GM23338 (cell line): ENCODE measurements at regions not wholly inside any gene's neighbourhood (a gene's known extent, or its start where the extent isn't known, plus 50 kb on each side); places are given as distances from the start of the nearest gene placed in this dataset.

Source experiments
- ATAC-seq: fragments of 200-7000 bp; cut with Tn5 transposase; 3 replicates; pipeline ENCODE4 v1.9.1; 2020
- DNase-seq: peaks from one replicate; pipeline ENCODE4 v3.0.0-alpha.2; 2015; ENCODE audit warnings: low spot score
- H2AFZ ChIP-seq: fragments of 200-600 bp; sonication (generic); 2 replicates; pipeline ENCODE4 v1.8.0; 2016; ENCODE audit warnings: antibody characterized with exemption, mild to moderate bottlenecking, moderate library complexity
- H3F3A ChIP-seq: fragments of 200-600 bp; sonication (generic); replicated peaks from 2 replicates; pipeline ENCODE4 v1.8.0; 2017; ENCODE audit warnings: antibody characterized with exemption, mixed run types, low read depth
- H3K27ac ChIP-seq: fragments of 200-600 bp; sonication (generic); 2 replicates; pipeline ENCODE4 v1.6.1; 2016; ENCODE audit warnings: low read depth
- H3K27me3 ChIP-seq: fragments of 200-600 bp; sonication (generic); 2 replicates; pipeline ENCODE4 v1.8.0; 2016; ENCODE audit warnings: mild to moderate bottlenecking, mixed run types, moderate library complexity; ENCODE audit not compliant: insufficient read depth
- H3K36me3 ChIP-seq: fragments of 200-600 bp; sonication (generic); 2 replicates; pipeline ENCODE4 v1.8.0; 2016; ENCODE audit warnings: mild to moderate bottlenecking; ENCODE audit not compliant: insufficient read depth
- H3K4me1 ChIP-seq: fragments of 200-600 bp; sonication (generic); 2 replicates; pipeline ENCODE4 v1.8.0; 2016; ENCODE audit warnings: mild to moderate bottlenecking, moderate library complexity; ENCODE audit not compliant: insufficient read depth
- H3K4me2 ChIP-seq: fragments of 200-600 bp; sonication (generic); 2 replicates; pipeline ENCODE4 v1.7.1; 2017; ENCODE audit warnings: mixed run types
- H3K4me3 ChIP-seq: fragments of 200-600 bp; sonication (generic); 2 replicates; pipeline ENCODE4 v1.6.1; 2016; ENCODE audit warnings: mixed run types
- H3K79me2 ChIP-seq: fragments of 200-600 bp; sonication (generic); replicated peaks from 2 replicates; pipeline ENCODE4 v1.8.0; 2017; ENCODE audit warnings: mild to moderate bottlenecking; ENCODE audit not compliant: insufficient read depth
- H3K9me2 ChIP-seq: fragments of 200-600 bp; sonication (generic); 2 replicates; pipeline ENCODE4 v1.8.0; 2017; ENCODE audit not compliant: insufficient read depth
- H4K20me1 ChIP-seq: fragments of 200-600 bp; sonication (generic); replicated peaks from 2 replicates; pipeline ENCODE4 v1.8.0; 2017; ENCODE audit warnings: mild to moderate bottlenecking; ENCODE audit not compliant: insufficient read depth
- H3K27ac Mint-ChIP-seq: 2 replicates; pipeline ENCODE4 v1.8.0; 2020; ENCODE audit warnings: inconsistent platforms, mild to moderate bottlenecking, moderate library complexity, mixed read lengths
- H3K27me3 Mint-ChIP-seq: 3 replicates; pipeline ENCODE4 v1.8.0; 2022; ENCODE audit warnings: low read depth, mild to moderate bottlenecking, moderate library complexity, mixed read lengths, inconsistent platforms; ENCODE audit not compliant: insufficient read depth, poor library complexity
- H3K36me3 Mint-ChIP-seq: 3 replicates; pipeline ENCODE4 v1.8.0; 2021; ENCODE audit warnings: low read depth, mild to moderate bottlenecking, inconsistent platforms, moderate library complexity, mixed read lengths
- H3K4me1 Mint-ChIP-seq: 3 replicates; pipeline ENCODE4 v1.8.0; 2020; ENCODE audit warnings: mild to moderate bottlenecking, inconsistent platforms, mixed read lengths
- H3K4me3 Mint-ChIP-seq: 3 replicates; pipeline ENCODE4 v1.8.0; 2021; ENCODE audit warnings: moderate library complexity, mild to moderate bottlenecking, inconsistent platforms, mixed read lengths
- H3K9me3 Mint-ChIP-seq: 3 replicates; pipeline ENCODE4 v1.8.0; 2020; ENCODE audit warnings: moderate library complexity, mild to moderate bottlenecking, inconsistent platforms, mixed read lengths
- EZH2 ChIP-seq: fragments of 200-600 bp; sonication (generic); IDR thresholded peaks from one replicate; pipeline ENCODE4 v1.8.0; 2017; ENCODE audit warnings: antibody characterized with exemption, mild to moderate bottlenecking, low read depth; ENCODE audit not compliant: unreplicated experiment
- EZH2phosphoT487 ChIP-seq: fragments of 200-600 bp; sonication (generic); IDR thresholded peaks from one replicate; pipeline ENCODE4 v1.8.1; 2018; ENCODE audit warnings: antibody characterized with exemption; ENCODE audit not compliant: unreplicated experiment
- STAT1 ChIP-seq: IDR thresholded peaks from one replicate; pipeline ENCODE4 v1.6.1; 2016; ENCODE audit warnings: antibody characterized with exemption; ENCODE audit not compliant: unreplicated experiment
- ZNF114 ChIP-seq: fragments of 250-450 bp; sonication (Bioruptor Pico); IDR thresholded peaks from 2 replicates; pipeline ENCODE4 v1.5.0; 2020; ENCODE audit warnings: mild to moderate bottlenecking, moderate library complexity
- ZNF331 ChIP-seq: fragments of 250-450 bp; sonication (Bioruptor Pico); IDR thresholded peaks from 2 replicates; pipeline ENCODE4 v1.5.0; 2020; ENCODE audit warnings: low read depth, mild to moderate bottlenecking, moderate library complexity
- TF ChIP-seq, protein P1 (sequence below): fragments of 250-450 bp; sonication (Bioruptor Pico); IDR thresholded peaks from 2 replicates; pipeline ENCODE4 v1.5.0; 2020; ENCODE audit warnings: mild to moderate bottlenecking, moderate library complexity
- TF ChIP-seq, protein P2 (sequence below): IDR thresholded peaks from one replicate; pipeline ENCODE4 v1.6.1; 2018; ENCODE audit warnings: antibody characterized with exemption; ENCODE audit not compliant: unreplicated experiment
- TF ChIP-seq, protein P3 (sequence below), 2 experiments: fragments of 200-600 bp in 1 of 2; sonication (generic) in 1 of 2; conservative IDR thresholded peaks; 2 replicates each; pipeline versions ENCODE4 v1.5.1 to v1.6.1; 2016 to 2017; ENCODE audit warnings: antibody characterized with exemption in 2 of 2, low read depth in 2 of 2, mild to moderate bottlenecking in 2 of 2, moderate library complexity in 1 of 2
- TF ChIP-seq, protein P4 (sequence below): IDR thresholded peaks from 2 replicates; pipeline ENCODE4 v1.6.1; 2016; ENCODE audit warnings: antibody characterized with exemption

DNA sequence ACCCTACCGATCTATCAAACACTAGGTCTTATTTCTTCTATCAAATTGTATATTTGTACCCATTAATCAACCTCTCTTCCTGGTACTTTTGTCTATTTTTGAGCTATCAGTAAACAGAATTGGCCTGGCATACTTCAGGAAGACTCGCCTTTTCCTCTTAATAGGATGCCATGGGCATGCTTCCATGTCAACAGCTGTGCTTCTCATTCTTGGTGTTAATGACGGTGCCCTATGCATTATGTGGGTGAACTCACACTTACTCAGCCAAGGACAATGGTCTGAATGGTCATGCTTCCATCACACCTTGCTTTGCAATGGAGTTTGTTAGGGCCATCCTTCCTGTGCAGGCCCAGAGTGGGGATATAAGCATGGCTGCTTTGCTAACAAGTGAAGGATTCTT lies 521.8 kb downstream of the MIAT start (continued):
- TF ChIP-seq, protein P1, sequence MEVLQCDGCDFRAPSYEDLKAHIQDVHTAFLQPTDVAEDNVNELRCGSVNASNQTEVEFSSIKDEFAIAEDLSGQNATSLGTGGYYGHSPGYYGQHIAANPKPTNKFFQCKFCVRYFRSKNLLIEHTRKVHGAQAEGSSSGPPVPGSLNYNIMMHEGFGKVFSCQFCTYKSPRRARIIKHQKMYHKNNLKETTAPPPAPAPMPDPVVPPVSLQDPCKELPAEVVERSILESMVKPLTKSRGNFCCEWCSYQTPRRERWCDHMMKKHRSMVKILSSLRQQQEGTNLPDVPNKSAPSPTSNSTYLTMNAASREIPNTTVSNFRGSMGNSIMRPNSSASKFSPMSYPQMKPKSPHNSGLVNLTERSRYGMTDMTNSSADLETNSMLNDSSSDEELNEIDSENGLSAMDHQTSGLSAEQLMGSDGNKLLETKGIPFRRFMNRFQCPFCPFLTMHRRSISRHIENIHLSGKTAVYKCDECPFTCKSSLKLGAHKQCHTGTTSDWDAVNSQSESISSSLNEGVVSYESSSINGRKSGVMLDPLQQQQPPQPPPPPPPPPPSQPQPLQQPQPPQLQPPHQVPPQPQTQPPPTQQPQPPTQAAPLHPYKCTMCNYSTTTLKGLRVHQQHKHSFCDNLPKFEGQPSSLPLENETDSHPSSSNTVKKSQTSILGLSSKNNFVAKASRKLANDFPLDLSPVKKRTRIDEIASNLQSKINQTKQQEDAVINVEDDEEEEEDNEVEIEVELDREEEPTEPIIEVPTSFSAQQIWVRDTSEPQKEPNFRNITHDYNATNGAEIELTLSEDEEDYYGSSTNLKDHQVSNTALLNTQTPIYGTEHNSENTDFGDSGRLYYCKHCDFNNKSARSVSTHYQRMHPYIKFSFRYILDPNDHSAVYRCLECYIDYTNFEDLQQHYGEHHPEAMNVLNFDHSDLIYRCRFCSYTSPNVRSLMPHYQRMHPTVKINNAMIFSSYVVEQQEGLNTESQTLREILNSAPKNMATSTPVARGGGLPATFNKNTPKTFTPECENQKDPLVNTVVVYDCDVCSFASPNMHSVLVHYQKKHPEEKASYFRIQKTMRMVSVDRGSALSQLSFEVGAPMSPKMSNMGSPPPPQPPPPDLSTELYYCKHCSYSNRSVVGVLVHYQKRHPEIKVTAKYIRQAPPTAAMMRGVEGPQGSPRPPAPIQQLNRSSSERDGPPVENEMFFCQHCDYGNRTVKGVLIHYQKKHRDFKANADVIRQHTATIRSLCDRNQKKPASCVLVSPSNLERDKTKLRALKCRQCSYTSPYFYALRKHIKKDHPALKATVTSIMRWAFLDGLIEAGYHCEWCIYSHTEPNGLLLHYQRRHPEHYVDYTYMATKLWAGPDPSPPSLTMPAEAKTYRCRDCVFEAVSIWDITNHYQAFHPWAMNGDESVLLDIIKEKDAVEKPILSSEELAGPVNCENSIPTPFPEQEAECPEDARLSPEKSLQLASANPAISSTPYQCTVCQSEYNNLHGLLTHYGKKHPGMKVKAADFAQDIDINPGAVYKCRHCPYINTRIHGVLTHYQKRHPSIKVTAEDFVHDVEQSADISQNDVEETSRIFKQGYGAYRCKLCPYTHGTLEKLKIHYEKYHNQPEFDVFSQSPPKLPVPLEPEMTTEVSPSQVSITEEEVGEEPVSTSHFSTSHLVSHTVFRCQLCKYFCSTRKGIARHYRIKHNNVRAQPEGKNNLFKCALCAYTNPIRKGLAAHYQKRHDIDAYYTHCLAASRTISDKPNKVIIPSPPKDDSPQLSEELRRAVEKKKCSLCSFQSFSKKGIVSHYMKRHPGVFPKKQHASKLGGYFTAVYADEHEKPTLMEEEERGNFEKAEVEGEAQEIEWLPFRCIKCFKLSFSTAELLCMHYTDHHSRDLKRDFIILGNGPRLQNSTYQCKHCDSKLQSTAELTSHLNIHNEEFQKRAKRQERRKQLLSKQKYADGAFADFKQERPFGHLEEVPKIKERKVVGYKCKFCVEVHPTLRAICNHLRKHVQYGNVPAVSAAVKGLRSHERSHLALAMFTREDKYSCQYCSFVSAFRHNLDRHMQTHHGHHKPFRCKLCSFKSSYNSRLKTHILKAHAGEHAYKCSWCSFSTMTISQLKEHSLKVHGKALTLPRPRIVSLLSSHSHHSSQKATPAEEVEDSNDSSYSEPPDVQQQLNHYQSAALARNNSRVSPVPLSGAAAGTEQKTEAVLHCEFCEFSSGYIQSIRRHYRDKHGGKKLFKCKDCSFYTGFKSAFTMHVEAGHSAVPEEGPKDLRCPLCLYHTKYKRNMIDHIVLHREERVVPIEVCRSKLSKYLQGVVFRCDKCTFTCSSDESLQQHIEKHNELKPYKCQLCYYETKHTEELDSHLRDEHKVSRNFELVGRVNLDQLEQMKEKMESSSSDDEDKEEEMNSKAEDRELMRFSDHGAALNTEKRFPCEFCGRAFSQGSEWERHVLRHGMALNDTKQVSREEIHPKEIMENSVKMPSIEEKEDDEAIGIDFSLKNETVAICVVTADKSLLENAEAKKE: no peak
- TF ChIP-seq, protein P2, sequence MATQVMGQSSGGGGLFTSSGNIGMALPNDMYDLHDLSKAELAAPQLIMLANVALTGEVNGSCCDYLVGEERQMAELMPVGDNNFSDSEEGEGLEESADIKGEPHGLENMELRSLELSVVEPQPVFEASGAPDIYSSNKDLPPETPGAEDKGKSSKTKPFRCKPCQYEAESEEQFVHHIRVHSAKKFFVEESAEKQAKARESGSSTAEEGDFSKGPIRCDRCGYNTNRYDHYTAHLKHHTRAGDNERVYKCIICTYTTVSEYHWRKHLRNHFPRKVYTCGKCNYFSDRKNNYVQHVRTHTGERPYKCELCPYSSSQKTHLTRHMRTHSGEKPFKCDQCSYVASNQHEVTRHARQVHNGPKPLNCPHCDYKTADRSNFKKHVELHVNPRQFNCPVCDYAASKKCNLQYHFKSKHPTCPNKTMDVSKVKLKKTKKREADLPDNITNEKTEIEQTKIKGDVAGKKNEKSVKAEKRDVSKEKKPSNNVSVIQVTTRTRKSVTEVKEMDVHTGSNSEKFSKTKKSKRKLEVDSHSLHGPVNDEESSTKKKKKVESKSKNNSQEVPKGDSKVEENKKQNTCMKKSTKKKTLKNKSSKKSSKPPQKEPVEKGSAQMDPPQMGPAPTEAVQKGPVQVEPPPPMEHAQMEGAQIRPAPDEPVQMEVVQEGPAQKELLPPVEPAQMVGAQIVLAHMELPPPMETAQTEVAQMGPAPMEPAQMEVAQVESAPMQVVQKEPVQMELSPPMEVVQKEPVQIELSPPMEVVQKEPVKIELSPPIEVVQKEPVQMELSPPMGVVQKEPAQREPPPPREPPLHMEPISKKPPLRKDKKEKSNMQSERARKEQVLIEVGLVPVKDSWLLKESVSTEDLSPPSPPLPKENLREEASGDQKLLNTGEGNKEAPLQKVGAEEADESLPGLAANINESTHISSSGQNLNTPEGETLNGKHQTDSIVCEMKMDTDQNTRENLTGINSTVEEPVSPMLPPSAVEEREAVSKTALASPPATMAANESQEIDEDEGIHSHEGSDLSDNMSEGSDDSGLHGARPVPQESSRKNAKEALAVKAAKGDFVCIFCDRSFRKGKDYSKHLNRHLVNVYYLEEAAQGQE: no peak
- TF ChIP-seq EZH2: no peak

DNA sequence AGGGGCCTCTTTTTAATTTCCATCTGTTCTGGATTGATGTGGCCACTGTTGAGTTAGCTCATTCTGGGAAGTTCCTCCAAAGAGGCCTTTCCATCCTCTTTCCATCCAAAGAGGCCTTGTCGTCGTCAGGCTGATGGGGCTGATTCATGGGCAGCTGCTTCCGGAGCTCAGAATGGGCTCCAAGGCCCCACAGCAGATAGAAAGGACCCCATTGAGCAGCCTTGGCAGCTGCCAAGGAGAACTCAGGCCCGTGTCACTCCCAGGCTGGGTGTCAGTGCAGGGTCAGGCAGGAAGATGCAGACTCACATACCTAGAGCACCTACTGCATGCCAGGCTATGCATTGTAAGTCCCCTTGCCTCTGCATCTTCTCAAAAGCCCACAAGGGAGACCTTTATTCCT lies 524.1 kb downstream of the MIAT start:
- no peak overlapping the region for H3K27ac ChIP-seq
- H4K20me1 ChIP-seq: no peaks in the 10 kb centered on the region
- H3K4me3 ChIP-seq: no peak overlapping the region
- 0 out of 2 replicates have a peak, but pooled peaks cover 4% of the 10 kb centered on the region for H3K4me1 ChIP-seq
- DNase-seq (no peak), ATAC-seq (no peak)
- Mint-ChIP-seq H3K9me3 (no peaks in the 10 kb centered on the region), H3K36me3 (no peaks in the 10 kb centered on the region), H3K4me1 (peaks cover 3% of the 10 kb centered on the region; the same call in 2 of the 3 replicates), H3K27ac (no peak overlapping the region), H3K4me3 (no peak overlapping the region), H3K27me3 (peaks cover 4% of the 10 kb centered on the region)
- no peaks in the 10 kb centered on the region for H3F3A ChIP-seq
- no peaks in the 10 kb centered on the region for H3K9me2 ChIP-seq
- no peaks in the 10 kb centered on the region for H3K79me2 ChIP-seq
- no peak overlapping the region for H3K4me2 ChIP-seq
- no peaks in the 10 kb centered on the region for H3K27me3 ChIP-seq
- no peaks in the 10 kb centered on the region for H3K36me3 ChIP-seq
- no peak overlapping the region for H2AFZ ChIP-seq
- TF ChIP-seq, protein P3, sequence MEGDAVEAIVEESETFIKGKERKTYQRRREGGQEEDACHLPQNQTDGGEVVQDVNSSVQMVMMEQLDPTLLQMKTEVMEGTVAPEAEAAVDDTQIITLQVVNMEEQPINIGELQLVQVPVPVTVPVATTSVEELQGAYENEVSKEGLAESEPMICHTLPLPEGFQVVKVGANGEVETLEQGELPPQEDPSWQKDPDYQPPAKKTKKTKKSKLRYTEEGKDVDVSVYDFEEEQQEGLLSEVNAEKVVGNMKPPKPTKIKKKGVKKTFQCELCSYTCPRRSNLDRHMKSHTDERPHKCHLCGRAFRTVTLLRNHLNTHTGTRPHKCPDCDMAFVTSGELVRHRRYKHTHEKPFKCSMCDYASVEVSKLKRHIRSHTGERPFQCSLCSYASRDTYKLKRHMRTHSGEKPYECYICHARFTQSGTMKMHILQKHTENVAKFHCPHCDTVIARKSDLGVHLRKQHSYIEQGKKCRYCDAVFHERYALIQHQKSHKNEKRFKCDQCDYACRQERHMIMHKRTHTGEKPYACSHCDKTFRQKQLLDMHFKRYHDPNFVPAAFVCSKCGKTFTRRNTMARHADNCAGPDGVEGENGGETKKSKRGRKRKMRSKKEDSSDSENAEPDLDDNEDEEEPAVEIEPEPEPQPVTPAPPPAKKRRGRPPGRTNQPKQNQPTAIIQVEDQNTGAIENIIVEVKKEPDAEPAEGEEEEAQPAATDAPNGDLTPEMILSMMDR (conservative IDR thresholded peaks at IDR 0.05; ENCODE audit: low read depth in 2 of 2): no peak
- TF ChIP-seq EZH2phosphoT487 (no peak), ZNF331 (CRISPR knock-in tag) (no peak), STAT1 (no peak), ZNF114 (CRISPR knock-in tag) (no peak)
- TF ChIP-seq, protein P2: no peak
- TF ChIP-seq, protein P4, sequence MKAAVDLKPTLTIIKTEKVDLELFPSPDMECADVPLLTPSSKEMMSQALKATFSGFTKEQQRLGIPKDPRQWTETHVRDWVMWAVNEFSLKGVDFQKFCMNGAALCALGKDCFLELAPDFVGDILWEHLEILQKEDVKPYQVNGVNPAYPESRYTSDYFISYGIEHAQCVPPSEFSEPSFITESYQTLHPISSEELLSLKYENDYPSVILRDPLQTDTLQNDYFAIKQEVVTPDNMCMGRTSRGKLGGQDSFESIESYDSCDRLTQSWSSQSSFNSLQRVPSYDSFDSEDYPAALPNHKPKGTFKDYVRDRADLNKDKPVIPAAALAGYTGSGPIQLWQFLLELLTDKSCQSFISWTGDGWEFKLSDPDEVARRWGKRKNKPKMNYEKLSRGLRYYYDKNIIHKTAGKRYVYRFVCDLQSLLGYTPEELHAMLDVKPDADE: no peak
